GM18498 (cell line): ENCODE measurements at regions not wholly inside any gene's neighbourhood (a gene's known extent, or its start where the extent isn't known, plus 50 kb on each side); places are given as distances from the start of the nearest gene placed in this dataset.
A peak's percentile ranks its signal among the peaks of the same experiment; 100 is the strongest.
"Not testable (repeated sequence)": the region's sequence is repeated elsewhere in the genome, so short reads cannot be mapped to it uniquely, and the experiment has no call there.

Experiments
- ATAC-seq: cut with Tn5 transposase; IDR thresholded peaks from one replicate; pipeline ENCODE4 v1.9.1; 2021; ENCODE audit warnings: mild to moderate bottlenecking, moderate library complexity; ENCODE audit not compliant: unreplicated experiment

GRCh38 chr5:60519372-60519771, 180.6 kb downstream of the DEPDC1B start:
- no peak for ATAC-seq

DNA sequence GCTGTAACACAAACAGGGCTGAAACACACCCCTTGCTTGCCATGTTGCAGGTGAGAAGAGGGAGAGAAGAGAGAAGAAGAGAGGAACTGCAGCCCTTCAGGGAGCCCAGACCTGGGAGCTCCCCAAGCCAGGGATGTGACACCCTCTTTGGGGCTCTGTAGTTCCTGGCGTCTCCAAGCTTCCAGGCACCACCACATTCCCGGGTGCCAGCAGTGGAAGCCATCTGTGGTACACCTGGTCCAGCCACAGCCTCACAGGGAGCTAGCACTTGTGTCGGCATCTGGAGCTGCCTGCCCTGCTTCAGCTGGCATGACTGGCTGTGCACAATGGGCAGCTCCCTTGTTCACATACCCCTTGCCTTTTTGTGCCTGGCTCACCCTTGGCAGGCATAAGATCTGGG, 182.1 kb downstream of the DEPDC1B start:
- ATAC-seq, result no peak

DNA sequence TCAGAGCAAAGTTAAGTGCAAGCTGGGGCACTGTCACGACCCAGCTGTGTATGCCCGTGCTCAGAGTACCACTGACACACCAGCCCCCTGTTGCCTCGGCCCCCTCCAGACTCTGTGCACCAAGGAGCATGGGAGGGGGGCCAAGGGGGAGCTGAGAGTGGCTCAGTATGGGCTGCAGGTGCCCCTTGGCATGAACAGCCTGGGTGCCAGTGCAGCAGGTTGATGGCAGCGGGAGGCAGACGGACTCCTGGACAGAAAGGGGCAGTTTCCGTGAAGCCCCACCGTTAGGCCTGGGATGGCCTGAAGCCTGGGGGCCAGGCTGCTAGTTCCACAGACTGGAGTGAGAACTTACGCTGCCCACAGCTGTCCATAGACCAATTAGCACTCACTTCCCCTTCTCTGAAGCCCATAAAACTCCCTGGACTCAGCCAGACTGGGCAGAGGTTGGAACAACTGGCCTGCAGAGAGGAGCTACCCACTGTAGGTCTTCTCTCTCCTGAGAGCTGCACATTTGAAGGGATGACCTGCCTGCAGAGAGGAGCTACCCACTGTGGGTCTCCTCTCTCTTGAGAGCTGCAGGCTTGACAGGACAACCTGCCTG, 182.8 kb downstream of the DEPDC1B start:
- no peak for ATAC-seq

DNA sequence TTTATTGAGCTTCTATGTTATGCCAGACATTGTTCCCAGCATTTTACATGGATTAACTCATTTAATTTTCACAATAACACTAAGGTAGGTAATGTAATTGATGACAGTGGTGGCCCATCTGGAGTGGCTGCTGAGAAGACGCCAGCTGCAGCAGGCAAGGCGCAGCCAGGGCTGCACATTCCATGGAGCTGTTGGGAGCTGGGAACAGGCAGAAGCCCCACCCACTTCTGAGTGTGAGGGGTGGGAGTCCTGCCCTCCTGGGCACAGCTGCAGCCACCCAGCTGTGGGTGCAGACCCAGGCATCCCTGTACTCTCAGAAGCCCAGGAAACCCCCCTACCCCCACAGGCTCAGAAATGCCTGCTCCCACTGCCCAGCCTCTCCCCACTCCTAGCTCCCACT, 183.3 kb downstream of the DEPDC1B start:
- no peak for ATAC-seq

DNA sequence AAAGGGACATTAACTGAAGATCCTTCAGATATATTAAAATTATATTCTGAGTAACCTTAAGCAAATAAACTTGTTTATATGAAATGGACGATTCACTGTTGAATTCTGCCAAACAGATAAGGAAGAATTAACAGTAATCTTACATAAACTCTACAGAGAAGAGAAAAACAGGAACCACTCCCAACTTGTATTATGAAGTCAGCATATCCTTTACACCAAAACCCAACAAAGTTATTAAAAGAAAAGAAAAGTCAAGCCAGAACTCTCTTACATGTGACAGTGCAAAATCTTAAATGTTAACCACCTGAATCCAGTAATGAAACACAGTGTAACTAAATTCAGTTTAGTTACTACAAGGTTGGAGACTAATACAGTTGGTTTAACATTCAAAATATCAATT, 185.8 kb downstream of the DEPDC1B start:
- no peak for ATAC-seq

DNA sequence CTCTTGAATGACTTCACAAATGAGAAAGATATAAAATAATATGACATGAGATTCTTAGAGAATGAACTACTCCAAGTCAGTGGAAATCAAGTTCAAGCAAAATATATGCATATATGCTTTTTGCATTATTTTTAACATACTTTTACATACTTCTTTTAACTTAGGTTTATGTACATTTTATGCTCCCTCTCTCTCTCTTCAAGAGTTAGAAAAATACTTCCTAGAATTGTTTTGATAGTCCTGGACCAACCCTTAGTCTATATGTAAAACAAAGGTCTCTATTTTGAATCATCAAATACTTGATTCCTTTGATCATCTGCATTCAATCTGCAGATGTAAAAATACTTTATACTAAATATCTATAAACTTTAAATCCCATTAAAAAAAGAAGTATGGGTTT, 187.8 kb downstream of the DEPDC1B start:
- ATAC-seq, result no peak

- ATAC-seq, result no peak
Measured at GRCh38 chr5:60510663-60511062, 189.3 kb downstream of the DEPDC1B start.

DNA sequence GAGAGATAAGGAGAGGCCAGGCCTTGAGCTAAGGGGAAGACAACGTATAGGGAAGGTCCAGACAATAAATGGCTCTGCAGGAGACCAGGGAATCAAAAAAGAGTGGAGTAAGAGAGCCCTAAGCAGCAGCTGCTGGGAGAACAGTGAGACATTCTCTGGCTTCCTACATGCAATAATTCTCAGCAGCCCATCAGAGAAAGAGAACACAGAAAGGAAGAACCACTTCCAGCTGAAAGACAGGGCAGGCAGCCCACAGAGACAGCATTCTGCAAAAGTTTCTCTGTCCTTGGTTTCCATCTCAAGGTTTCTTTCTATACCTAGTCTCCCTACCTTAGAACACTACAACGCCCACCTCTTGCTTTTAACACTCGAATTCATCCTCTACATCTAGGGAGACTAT, 189.9 kb downstream of the DEPDC1B start:
- ATAC-seq, result peak; percentile 43

DNA sequence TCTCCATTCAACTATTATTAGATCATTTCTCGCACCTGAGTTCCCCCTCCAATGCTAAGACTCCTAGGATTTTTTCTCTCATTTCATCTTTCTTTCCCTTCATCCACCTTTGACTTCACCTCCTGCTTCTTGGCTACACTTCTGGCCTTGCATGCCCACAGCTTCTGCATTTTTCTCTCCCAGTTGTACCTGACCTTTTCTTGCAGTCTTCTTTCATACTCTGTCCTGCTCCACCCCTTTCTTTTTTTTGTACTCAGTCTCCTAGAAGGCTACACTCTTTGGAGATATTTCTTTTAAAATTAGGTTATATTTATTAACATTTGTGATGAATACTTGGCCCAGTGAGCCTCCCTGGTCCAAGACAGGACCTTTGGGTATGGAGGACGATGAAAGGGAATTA, 190.4 kb downstream of the DEPDC1B start:
- no peak for ATAC-seq

DNA sequence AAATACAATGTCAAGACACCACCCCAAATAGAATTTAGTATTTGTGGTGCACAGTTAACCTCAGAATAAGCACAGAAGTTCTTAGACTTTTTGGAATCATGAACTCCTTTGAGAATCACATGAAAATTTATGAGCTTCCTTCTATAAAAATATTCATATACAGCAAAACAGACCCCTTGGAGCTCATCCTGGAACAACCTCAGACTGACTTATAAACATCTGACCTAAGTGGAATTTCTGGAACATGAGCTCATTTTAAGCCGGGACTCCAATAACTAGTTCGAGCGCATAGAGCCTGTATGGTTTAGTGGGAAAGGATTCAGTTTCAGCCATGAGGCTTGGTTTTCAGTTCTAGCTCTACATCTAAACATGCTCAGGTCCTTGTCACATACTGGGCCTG, 192.3 kb downstream of the DEPDC1B start:
- ATAC-seq, result no peak

DNA sequence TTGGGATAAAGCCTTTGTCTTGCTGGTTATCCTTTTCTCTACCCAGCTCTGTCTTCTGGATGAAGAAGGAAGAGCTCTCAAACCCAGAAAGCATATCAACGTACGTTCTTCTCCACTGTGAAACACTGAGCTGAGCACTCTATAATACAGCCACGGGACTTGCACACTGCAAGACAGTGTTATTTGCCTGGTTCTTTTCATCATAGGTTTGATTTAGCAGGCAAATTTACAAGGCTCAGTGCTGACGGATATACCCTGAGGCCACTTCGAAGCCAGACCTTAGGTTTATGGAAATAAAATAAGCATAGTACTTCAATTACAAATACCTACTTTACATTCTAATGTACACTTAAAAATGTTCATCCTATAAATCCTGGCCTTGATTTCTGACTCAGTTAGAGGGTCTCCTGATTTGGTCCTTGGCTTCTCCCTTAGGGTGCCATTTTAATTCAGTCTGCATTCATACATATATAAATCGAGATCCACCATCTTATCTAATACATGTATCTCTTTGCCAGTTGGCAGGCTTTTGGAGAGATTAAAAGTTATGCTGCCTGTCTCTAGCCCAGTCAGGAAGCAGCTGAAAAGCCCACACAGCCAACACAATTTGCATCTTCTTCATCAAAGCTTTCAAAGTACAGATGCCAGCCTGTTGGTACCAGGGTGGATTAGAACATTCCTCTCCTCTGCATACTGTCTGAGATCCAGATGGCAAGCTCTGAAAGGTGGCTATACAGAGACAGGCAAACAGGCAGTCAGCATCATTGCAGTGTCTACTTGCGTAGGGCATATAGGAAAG, 194.4 kb downstream of the DEPDC1B start:
- ATAC-seq, result no peak

DNA sequence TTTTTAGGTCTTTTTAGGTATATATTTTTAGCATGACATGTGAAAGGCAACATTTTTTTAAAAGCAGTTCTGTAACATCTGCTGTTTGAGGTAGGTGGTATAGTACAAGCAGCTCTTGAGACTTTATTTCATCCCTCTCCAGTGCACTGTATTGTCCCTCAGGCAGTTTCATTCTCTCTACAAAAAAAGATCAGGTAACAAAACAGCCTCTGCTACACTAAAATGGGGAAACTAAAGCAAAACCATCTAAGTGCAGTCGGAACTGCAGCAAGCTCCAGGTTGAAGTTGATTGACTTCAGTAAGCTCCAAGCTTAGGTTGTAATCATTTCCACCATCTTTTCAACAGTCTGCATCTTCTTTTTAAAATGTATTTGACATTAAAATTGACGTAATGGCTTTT, 195.6 kb downstream of the DEPDC1B start:
- peak; percentile 89 for ATAC-seq

- ATAC-seq, result peak; percentile 83
Measured at GRCh38 chr5:60503771-60504170, 196.2 kb downstream of the DEPDC1B start.

- no peak for ATAC-seq
Measured at GRCh38 chr5:60497706-60498500, 202.1 kb downstream of the DEPDC1B start.

GRCh38 chr5:60495644-60496520, 204.1 kb downstream of the DEPDC1B start:
- no peak for ATAC-seq

GRCh38 chr5:60494635-60495034, 205.3 kb downstream of the DEPDC1B start:
- ATAC-seq, result peak; percentile 66

GRCh38 chr5:60494144-60494543, 205.8 kb downstream of the DEPDC1B start:
- ATAC-seq, result no peak

DNA sequence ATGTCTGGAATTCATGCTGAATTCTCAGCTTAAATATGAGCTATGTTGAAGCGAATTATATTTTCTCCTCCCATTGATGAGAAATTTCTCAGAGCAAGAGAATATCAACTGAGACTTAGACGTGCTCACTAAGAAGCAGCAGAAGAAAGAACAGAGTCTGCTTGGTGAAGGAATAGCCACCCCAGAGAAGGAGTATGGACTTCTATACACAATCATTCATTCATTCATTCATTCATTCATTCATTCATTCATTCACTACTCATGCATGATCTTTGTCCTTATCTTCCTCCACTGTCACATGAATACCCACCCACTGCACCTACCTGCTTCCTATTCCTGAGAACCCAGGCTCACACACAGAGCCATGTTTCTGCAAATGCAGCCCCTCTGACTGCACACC, 206.6 kb downstream of the DEPDC1B start:
- ATAC-seq, result no peak

DNA sequence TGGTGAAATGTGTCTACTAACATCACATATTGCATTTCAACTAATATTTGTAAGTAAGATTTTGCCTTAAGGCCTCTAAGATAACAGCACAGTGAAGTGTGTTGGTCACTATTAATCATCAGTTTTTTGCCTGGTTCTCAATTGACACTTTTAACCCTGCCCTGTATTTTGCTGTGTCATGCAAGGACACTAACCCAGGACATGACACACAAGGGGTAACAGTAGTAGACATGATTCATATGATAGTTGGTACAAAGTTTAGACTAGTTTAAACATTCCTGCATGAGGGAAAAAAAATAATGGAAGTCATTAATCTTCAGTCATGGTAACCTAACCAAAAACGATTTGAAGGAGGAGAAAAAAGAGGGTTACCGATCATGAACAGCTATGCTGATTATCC, 207.0 kb downstream of the DEPDC1B start:
- no peak for ATAC-seq

- ATAC-seq, result not testable (repeated sequence)
Measured at GRCh38 chr5:60492358-60492757, 207.6 kb downstream of the DEPDC1B start.

DNA sequence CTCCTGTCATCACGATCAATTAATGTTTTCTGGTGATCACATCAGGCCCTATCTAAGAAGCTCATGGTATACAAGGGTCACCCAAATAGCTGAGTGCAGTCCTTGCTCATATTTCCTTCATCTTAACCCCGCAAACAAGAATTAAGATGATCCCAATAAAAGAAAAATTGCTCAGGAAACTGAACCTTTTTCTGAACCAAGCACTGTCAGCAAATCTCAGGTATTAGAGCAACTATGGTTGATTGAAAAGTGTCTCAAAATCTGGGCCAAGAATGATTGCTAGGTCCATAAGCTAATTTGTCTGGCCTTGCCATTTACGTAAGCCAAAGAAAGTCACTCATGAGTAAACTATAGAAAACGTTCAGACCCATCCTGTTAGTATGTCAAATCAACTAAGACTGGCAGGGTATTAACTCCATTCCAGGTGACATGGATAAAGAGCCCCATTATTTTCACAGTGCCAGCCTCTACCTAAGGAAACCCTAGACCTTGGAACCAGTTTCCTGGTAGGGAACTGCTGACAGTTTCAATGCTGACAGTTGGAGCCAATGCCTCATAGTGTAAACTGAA, 209.3 kb downstream of the DEPDC1B start:
- ATAC-seq, result no peak
